ENCODE measurements at regions not wholly inside any gene's neighbourhood (a gene's known extent, or its start where the extent isn't known, plus 50 kb on each side); places are given as distances from the start of the nearest gene placed in this dataset.

- ChIA-PET CTCF (no interaction called here), POLR2A (no interaction called here)
Measured at GRCh38 chr5:160918386-160918785, 66.4 kb upstream of the ATP10B start.

DNA sequence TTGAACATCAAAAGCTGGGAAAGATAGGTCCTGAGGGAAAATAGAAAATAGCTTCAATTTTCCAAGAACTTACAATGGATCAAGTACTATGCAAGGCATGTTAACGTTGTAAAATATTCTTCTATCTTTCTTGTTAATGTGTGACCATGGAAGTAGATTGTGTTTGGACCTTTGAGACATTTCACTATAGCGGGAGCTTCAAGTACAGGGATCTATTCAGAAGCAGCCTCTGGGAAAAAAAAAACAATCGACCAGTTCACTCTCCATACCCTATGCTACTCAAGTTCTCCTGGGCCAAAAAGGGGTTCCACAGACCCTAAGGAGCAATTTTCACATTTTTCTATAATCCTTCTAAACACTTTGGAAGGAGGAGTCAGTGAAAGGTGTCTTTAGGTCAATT, 54.1 kb upstream of the ATP10B start:
- POLR2A ChIA-PET, result no interaction called here
- CTCF ChIA-PET, result no interaction called here

GRCh38 chr5:160905285-160905684, 53.3 kb upstream of the ATP10B start:
- ChIA-PET CTCF (no interaction called here), POLR2A (no interaction called here)

DNA sequence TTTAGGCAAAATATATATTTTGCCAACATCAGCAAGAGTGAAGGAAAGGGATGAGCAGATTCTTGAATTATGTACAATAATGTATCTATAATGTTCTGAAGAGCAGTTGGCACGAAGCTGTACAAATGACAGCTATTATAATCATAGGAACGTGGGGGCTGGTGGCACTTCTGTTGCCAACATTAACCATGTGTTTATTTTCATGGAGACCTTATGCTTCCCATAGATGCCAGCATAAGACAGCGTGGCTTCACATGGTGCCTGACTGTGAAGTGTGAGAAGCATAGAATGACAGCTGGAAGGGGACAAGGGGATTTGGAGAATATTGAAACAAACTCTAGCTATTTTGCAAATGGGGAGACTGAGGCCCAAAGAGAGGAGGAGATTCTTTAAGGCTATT, 52.6 kb upstream of the ATP10B start:
- POLR2A ChIA-PET, result no interaction called here

DNA sequence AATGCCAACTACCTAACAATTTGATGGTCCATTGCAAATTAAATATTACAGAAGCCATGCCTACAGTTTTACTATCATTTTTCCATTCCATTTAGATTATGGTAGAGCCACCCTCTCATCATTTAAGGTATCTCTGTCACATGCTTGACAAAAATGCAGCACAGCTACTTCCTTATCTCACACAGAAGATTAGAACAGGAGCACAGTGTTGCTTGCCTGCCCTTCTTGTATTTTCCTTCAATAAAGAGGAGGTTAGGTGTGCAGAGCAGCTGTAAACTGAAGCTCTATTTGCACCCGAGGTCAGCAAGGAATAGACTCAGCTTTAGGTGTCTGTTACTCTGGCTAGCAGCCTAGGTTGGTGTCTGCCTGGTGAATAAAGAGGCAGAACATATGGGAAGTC, 51.5 kb upstream of the ATP10B start:
- POLR2A ChIA-PET, result no interaction called here
- CTCF ChIA-PET, result no interaction called here

More for the DNA sequence above, 52.6 kb upstream of the ATP10B start:
- CTCF ChIA-PET, result no interaction called here

GRCh38 chr5:160903076-160903475, 51.1 kb upstream of the ATP10B start:
- ChIA-PET POLR2A (no interaction called here), CTCF (no interaction called here)

All from activated CD8-positive, alpha-beta memory T cell treated with anti-CD3 and anti-CD28 coated beads for 36 hours (primary cell).